Stimulated activated CD8-positive, alpha-beta memory T cell treated with anti-CD3 and anti-CD28 coated beads, Interleukin-15, amount 100 ng/mL, for 1 hour (primary cell): ENCODE measurements at regions not wholly inside any gene's neighbourhood (a gene's known extent, or its start where the extent isn't known, plus 50 kb on each side); places are given as distances from the start of the nearest gene placed in this dataset.
"Not testable (repeated sequence)": the region's sequence is repeated elsewhere in the genome, so short reads cannot be mapped to it uniquely, and the experiment has no call there.

Experiments used
- DNase-seq: peaks from one replicate; pipeline ENCODE4 v3.0.0-alpha.2; 2020; ENCODE audit warnings: low read depth

GRCh38 chr2:120531863-120532600, 186.1 kb downstream of the INHBB start:
- no peak for DNase-seq

- no peak for DNase-seq
Measured at GRCh38 chr2:120533625-120534024, 187.7 kb downstream of the INHBB start.

- no peak for DNase-seq
Measured at GRCh38 chr2:120534457-120534856, 188.5 kb downstream of the INHBB start.

GRCh38 chr2:120535081-120535480, 189.1 kb downstream of the INHBB start:
- no peak for DNase-seq

- no peak for DNase-seq
Measured at GRCh38 chr2:120536141-120536540, 190.2 kb downstream of the INHBB start.

- DNase-seq = no peak
Measured at GRCh38 chr2:120538691-120539423, 192.9 kb downstream of the INHBB start.

GRCh38 chr2:120539424-120539936, 193.5 kb downstream of the INHBB start:
- no peak for DNase-seq

GRCh38 chr2:120539937-120540718, 194.2 kb downstream of the INHBB start:
- DNase-seq = no peak

- DNase-seq = no peak
Measured at GRCh38 chr2:120540719-120541552, 194.7 kb upstream of the GLI2 start.

GRCh38 chr2:120541553-120541932, 194.1 kb upstream of the GLI2 start:
- no peak for DNase-seq

GRCh38 chr2:120541972-120542670, 193.5 kb upstream of the GLI2 start:
- no peak for DNase-seq

- DNase-seq = no peak
Measured at GRCh38 chr2:120542911-120543527, 192.6 kb upstream of the GLI2 start.

- DNase-seq = no peak
Measured at GRCh38 chr2:120543899-120544298, 191.8 kb upstream of the GLI2 start.

- DNase-seq = no peak
Measured at GRCh38 chr2:120544522-120544921, 191.1 kb upstream of the GLI2 start.

- DNase-seq = not testable (repeated sequence)
Measured at GRCh38 chr2:120545007-120545406, 190.7 kb upstream of the GLI2 start.

GRCh38 chr2:120545521-120546047, 190.1 kb upstream of the GLI2 start:
- no peak for DNase-seq

GRCh38 chr2:120546048-120546864, 189.4 kb upstream of the GLI2 start:
- DNase-seq = no peak

- DNase-seq = no peak
Measured at GRCh38 chr2:120546865-120547390, 188.7 kb upstream of the GLI2 start.

- DNase-seq = no peak
Measured at GRCh38 chr2:120547662-120548061, 188.0 kb upstream of the GLI2 start.
